Stimulated activated CD4-positive, alpha-beta T cell treated with anti-CD3 and anti-CD28 coated beads, Interleukin-2, amount 100 ng/mL, for 4 hours (primary cell): ENCODE measurements at regions not wholly inside any gene's neighbourhood (a gene's known extent, or its start where the extent isn't known, plus 50 kb on each side); places are given as distances from the start of the nearest gene placed in this dataset.
"Not testable (repeated sequence)": the region's sequence is repeated elsewhere in the genome, so short reads cannot be mapped to it uniquely, and the experiment has no call there.

Experiments
- DNase-seq: peaks from one replicate; pipeline ENCODE4 v3.0.0-alpha.2; 2020; ENCODE audit warnings: low read depth

DNA sequence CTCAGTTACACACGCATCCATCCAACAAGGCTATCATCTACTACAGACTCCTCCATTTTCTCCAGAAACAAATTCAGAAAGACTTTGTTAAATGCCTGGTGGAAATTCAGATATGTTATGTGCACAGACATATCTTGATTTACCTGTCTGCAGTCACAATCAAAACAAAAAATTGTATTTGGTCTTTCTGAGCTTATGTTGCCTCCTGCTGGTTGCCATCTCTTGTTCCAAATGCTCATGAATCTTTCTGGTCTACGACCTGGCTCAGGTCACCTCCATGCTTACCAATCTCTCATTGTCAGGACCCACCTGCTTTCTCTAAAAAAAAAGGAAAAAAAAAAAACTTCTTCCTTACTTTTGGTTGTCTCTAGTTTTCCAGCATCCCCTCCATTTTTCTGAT lies 169.2 kb upstream of the PLXNC1 start:
- no peak for DNase-seq

DNA sequence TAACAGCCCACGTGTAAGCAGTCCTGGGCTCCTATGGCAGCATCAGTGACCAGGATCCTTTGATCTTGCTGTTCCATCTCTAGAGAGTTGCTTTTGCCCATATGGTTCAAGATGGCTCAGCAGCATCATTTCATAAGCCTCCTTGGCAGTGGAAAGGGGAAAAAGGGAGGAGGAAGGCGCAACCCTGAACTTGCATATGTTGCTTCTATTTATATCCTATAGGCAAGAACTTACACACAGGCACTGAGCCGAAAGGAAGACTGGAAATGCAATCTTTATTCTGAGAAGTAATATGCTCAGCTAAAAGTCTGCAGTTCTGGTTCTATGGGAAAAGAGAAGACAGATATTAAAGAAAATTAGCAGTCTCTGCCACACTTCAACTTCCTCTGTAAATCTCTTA lies 167.7 kb upstream of the PLXNC1 start:
- no peak for DNase-seq

DNA sequence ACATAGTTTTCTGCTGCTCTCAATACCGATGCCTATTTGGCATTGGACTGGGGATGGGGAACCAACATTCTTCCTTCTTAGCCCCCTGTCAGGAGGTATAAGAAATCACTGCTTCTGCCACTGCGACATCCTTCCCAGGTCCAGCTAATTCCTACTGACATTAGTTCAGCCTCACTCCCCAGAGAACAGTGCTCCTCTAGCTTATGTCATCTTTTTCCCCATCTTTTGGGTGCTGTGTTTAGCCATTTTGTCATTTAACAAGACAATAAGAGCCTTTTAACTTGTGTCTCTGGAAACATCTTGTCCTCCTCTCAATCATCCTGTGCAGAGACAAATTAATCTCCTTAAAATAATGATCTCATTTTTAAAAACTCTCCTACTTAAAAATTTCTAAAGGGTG lies 167.0 kb upstream of the PLXNC1 start:
- no peak for DNase-seq

DNA sequence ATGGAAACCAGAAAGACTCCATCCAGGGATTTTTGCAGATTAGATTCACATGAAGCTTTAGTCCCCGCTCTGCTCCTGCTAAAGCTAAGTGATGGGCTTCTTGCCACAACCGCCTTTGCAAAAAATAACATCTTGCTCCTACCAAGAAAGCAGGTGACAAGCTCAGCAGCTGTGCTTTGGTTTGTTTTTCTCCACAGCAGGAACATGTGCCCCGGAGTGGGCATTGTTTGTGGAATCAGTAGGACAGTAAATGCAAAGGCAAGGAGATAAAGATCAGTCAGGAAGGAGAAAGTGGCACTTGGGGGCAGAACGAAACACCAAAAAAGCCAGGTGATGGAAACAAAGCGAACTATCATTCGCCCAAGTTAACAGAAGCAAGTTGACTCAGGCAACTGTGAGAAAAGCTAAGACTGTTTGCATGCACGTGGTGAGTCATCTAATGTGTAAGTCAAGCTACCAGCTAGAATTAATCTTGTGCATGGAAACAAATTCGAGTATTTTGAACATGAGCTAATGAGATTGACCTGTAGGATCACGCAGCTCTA lies 165.5 kb upstream of the PLXNC1 start:
- peak; percentile 15 for DNase-seq

DNA sequence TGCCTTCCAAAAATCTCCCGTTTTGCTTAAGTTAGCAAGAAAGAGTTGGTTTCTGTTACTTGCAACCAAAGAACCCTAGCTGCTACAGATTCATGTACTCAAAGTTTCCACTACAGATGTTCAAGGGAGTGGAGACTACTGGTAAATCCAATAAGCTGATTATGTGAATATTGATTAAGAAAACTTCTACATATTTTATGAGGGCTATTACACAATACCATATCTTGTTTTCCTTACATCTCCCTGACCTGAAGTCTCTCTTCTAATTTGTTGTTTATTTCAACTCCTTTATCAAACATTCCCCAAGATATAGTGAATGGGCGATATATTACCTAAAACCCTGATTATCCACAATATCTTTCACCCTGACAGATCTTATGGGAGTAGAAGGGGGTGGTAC lies 164.4 kb upstream of the PLXNC1 start:
- DNase-seq, result no peak

DNA sequence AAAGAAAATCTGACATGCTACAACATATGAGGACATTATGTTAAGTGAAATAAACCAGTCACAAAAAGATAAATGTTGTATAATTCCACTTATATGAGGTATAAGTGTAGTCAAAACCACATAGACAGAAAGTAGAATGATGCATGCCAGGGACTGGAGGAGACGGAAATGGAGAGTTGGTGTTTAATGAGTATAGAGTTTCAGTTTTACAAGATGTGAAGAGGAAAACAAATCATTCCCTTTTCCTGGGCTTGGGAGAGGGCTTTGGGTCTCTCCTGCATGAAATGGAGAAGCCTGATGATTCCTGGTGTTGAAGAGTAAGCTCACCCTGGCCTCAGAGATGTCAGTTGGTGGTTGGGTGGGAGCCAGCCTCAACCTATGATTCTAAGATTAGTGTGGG lies 158.4 kb upstream of the PLXNC1 start:
- no peak for DNase-seq

DNA sequence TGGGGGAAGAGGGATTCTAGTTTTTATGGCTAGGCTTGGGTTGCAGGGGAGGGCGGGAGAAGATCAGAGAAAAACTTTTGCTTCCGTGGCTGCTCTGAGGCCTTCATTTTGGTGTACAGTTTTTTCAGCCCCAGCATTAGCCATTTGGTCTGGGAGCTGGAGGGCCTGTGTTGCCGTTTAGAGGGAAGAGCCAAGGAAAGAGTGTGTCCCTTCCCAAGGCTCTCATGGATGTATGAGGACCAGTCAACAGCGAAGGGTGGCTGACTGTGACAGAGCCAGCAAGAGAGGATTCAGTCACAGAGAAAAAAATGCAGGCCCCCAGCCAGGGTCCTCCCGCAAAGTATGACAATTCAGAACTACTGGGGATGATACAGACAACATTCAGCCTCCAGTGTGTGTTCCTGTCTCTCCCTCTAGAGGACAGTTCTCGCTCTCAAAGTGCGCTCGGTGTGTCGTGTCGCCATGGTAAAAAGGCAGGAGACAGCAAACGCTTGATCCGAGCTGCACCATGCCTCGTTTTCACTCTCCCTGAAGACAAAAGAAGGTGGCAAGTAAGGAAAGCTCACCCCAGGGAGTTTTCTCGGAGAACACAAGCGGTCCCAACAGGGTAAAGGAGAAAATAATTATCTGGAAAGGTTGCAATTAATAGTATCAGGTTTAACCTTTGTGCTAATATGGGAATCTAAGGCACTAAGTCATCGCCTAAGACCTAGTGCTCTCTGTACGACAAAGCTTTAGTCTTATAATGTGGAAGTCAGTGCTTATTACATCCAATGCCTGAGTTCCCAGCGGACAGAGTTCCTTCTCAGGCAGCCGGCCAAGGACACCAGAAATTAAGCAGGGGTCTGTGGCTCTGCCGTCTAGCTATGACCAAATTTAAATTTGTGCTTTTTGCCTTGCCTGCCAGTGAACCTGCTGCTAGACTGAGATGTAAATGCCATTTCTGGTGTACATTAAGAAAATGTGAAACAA lies 157.3 kb upstream of the PLXNC1 start:
- DNase-seq, result no peak

DNA sequence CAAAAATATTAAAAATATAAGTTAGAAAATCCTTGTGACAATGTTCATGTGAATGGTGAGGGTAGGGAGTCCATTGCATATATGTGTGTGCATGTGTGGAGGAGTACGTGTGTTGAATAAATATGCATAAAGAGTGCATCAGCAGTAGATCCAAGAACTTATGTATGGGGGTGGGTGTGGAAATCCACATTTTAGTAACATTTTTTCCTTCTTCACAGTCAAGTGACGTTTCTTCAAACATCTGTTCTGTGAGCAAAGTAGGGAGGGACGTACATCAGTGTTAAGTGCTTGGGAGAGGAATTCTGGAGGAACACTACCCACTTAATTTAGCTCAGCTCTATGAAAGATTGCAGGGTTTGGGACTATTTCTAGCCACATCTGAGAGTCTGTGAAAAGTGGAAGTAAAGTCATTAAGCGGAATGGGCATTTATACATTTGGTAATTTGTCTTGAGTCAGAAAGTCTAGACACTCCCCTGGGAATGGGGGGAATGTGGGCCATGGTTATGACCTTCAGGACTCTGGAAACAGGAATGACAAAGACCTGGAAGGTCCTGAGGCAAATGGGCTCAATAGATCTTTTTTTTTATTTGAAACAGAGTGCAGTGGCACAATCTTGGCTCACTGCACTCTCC lies 156.4 kb upstream of the PLXNC1 start:
- no peak for DNase-seq

DNA sequence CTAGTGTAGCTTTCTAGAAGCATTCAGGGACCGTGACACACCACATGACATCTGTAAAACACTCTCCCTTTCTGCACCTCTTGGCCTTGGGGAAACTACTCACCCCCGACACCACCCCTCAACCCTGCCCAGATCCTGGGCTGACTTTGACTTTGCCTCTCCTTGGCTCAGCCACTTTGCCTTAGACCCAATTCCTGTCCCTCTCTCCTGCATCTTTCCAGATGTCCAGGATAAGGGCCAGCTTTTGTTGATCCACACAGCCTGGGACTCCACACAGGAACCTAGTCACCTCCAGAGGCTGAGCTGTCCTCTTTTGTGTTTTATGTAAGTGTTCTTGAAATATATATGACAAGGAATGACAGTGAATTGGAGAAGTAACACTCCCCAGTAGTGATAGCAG lies 153.7 kb upstream of the PLXNC1 start:
- no peak for DNase-seq

DNA sequence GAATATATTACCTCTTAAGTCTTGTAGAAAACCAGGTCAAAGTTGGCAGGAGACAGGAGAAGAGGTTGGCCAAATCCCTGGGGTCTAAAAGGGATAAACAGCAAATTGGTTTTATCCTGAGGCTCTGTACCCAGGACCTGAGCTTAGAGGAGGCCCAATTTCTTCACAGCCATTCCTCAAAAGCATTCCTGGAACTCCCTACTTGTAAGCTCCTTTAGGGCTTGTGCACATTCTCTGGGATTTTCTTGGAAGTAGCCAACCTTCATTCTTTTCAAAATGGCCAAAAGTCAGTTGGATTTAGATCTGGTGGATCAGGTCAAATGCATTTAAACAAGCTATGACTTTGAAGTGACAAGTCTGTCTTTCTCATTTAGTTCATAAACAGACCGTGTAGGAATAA lies 152.1 kb upstream of the PLXNC1 start:
- DNase-seq, result no peak

DNA sequence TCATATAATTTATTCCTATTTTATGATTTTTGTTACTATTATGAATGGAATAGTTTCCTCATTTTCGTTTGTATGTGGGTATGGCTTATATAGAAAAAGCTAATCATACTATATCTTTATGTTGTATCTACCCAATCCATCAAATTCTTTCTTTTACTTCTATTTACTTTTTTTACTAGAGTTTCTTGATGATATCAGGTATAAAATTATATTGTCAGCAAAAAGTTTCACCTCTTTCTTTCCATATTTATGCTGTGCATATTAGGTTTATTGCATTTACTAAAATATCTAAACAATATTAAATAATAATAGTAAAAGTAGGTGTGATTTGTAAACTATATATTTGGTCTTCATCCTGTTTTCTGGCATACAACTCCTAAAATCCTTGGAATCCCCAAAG lies 146.7 kb upstream of the PLXNC1 start:
- DNase-seq, result no peak

DNA sequence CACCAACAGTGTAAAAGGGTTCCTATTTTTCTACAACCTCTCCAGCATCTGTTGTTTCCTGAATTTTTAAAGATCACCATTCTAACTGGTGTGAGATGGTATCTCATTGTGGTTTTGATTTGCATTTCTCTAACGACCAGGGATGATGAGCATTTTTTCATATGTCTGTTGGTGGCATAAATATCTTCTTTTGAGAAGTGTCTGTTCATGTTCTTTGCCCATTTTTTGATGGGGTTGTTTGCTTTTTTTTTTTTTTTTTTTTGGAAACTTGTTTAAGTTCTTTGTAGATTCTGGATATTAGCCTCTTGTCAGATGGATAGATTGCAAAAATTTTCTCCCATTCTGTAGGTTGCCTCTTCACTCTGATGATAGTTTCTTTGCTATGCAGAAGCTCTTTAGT lies 145.5 kb upstream of the PLXNC1 start:
- not testable (repeated sequence) for DNase-seq

DNA sequence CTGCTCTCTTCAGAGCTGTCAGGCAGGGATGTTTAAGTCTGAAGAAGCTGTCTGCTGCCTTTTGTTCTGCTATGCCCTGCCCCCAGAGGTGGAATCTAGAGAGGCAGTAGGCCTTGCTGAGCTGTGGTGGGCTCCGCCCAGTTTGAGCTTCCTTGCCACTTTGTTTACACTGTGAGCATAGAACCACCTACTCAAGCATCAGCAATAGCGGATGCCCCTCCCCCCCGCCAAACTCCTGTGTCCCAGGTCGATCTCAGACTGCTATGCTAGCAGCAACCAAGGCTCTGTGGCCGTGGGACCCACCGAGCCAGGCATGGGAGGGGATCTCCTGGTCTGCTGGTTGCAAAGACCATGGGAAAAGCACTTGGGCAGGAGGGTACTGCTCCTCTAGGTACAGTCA lies 140.5 kb upstream of the PLXNC1 start:
- peak; percentile 23 for DNase-seq

DNA sequence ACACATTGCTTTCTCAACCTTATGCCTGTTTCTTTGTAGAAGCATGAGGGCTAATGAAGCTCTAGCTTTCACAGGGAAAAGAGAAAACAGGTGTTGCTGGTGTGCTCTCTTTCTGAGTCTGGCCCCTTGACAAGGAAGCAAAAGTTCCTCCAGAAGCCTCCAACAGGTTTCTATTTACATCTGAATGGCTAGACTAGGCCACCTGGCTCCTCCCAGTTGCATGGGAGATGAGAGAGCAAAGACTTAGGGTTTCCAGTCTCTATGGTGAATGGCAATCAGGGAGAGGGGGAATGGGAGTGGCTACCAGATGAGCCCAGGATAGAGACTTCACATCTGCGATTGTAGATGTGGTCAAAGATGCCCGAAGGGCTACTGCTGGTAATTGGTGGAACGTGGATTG lies 138.1 kb upstream of the PLXNC1 start:
- DNase-seq, result no peak

DNA sequence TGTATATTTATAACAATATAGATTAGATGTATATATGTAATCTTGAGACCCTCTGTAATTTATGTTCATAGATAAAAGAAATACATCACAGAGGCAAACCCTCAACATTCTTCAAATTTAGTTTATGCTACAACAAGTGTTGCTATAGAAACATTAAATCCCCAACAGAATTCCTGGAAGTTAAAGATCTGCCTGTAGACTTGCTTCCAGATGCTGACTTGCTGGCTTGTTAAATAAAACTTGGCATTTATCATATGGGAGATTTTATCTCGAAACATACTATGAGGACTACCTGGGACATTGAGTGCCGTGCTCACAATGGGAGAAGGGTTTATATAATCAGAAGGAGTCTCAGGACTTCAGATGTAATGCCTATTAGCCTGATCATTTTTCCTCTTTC lies 136.3 kb upstream of the PLXNC1 start:
- no peak for DNase-seq

DNA sequence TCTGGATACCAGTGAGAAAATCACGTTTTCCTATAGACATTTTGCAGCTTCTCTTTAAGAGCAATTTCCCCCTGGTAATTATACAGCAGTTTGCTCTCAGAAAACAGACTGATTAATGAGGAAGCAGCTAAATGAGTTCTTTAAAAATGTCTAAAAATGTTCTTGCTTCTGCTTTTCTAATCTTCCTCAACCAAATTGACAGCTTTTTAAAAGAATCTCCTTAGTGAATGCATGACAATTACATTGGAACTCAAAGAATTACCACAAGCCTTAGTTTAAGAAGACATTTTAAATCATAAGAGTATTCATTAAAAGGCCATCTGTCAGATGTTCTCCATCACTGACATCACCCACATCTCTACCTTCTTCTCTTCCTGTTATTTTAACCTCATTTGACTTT lies 135.8 kb upstream of the PLXNC1 start:
- no peak for DNase-seq

DNA sequence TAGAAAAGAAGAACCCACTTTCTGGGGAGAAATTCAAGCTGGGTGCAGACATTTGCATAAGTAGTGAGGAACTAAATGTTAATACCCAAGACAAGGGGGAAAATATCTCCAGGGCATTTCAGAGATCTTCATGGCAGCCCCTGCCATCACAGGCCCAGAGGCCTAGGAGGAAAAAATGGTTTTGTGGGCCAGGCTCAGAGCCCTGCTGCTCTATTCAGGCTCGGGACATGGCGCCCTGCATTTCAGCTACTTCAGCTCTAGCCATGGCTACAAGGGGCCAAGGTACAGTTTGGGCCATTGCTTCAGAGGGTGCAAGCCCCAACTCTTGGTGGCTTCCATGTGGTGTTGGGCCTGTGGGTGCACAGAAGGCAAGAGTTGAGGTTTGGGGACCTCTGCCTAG lies 131.1 kb upstream of the PLXNC1 start:
- not testable (repeated sequence) for DNase-seq

DNA sequence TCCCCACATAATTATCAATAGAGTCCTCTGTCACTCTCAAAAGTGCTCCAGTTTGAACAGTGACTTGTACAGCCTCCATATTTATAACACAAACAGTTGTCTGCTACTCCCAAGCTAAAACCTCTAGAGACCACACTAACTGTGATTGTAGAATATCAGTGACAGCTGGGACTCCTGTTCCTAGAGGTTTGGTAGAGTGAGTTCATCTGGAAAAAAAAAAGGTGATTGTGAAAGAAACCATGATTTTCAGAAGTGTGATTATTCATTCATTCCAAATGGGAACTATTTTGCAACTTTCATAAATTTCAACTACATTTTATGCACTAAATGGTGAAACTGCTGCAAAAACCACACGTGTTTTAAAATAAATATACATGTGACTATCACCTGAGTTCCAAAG lies 128.0 kb upstream of the PLXNC1 start:
- DNase-seq, result no peak

DNA sequence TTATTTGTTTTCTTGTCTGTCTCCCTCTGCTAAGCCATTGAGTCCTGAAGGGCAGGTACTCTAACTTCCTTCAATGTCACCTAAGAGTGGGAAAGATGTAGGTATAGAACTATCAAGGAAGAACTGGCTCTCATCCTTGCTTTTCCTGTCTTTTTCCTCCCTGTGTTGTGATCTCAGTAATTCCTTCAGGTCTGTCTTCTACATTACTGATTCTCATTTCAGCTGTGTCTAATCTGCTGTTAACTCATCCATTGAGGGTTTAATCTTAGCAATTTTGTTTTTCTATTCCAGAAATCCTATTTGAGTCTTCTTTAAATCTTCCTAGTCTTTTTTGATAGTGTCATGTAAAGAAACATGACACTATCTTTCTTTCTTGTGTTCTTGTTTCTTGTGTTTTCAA lies 124.5 kb upstream of the PLXNC1 start:
- no peak for DNase-seq

DNA sequence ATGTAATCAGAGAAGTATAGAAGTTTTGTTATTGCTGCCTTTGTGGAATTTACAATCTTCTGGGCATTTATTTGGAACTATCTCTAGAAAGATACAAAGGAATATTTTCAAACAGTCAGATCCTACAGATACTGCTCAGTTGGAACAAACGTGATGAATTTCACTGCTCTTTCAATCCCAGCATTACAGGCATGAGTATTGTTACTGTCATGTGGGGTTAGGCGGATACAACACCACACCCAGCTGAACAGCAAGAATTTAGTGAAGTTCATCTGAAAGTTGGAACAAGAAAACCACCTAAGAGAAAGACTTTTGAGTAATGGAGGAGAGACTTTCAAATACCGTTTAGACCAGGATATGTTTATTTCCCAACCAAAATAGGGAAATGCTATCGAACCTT lies 123.3 kb upstream of the PLXNC1 start:
- no peak for DNase-seq

DNA sequence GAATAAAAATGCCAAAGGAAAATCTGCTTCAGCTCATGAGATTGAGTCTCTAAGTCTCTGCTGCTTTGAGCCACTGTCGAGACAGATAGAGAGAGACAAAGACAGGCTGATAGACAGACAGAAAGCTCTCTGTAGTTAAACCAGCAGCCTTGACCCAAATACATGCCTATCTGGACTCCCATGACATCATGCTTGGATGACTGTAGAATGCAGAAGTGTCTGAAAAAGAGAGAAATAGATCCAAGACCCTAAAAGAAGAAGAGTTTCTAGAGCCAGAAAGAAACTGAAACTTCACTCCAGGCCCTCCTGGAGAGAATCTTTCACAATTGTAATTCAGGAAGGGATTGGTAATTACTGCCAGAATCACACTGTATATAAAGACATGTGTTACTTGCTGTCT lies 122.6 kb upstream of the PLXNC1 start:
- no peak for DNase-seq

DNA sequence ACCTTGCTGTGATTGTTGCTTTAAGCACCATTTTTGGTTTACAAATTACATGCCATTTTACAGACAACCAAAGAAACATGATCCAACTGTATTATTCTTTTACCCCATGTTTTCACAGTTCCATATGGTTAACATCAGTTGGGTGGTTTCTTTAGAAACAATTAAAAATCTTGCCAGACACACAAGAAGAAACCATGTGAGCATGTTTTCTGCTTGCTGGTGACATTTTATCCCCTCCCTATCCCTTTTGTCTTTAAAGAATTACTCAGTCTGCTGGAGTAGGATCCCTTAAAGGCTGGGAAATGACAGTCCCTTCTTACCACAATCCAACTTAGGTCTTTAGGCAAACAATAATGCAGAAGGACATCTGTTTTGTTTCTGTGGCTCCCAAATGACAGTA lies 121.8 kb upstream of the PLXNC1 start:
- no peak for DNase-seq

DNA sequence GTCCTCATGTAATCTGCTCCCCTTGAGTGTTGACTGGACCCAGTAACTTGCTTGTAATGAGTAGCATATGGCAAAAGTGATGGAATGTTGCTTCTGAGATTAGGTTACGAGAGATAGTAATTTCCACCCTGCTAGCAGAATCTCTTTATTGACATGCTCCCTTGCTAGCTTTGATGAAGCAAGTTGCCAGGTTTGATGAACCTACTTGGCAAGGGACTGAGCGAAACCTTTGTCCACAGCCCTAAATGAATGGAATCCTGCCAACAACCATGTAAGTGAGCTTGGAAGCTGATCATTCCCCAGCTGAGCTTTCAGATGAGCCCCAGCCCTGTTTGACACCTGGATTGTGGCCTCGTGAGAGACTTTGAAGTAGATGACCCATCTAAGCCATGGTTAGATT lies 120.8 kb upstream of the PLXNC1 start:
- DNase-seq, result no peak
